Esophagus squamous epithelium (tissue), 5 donors: ENCODE measurements at regions not wholly inside any gene's neighbourhood (a gene's known extent, or its start where the extent isn't known, plus 50 kb on each side); places are given as distances from the start of the nearest gene placed in this dataset.

Source experiments
- DNase-seq: peaks from one replicate; lab custom pipeline; 2025; lab: John Stamatoyannopoulos, UW
- H3K27ac ChIP-seq, 4 donors: fragments of 200-600 bp; sonication (generic); one replicate each; pipeline ENCODE4 v1.5.1; 2016 to 2019; ENCODE audit warnings: mild to moderate bottlenecking in 1 of 4
- H3K27me3 ChIP-seq, 4 donors: fragments of 200-600 bp; sonication (generic); 1 replicate in 3 of 4; 2 replicates in 1 of 4; pipeline versions ENCODE4 v1.5.1 to v1.6.0; 2017 to 2021; ENCODE audit warnings: antibody characterized with exemption in 1 of 4
- H3K36me3 ChIP-seq, 3 donors: fragments of 200-600 bp; sonication (generic); one replicate each; pipeline ENCODE4 v1.5.1; 2016 to 2019
- H3K4me1 ChIP-seq, 3 donors: fragments of 200-600 bp; sonication (generic); one replicate each; pipeline ENCODE4 v1.5.1; 2017 to 2019
- H3K4me3 ChIP-seq, 4 donors: fragments of 200-600 bp; sonication (generic); 1 replicate in 3 of 4; 2 replicates in 1 of 4; pipeline ENCODE4 v1.5.1; 2016 to 2019; ENCODE audit warnings: mild to moderate bottlenecking in 2 of 4, moderate library complexity in 1 of 4
- H3K9me3 ChIP-seq, 3 donors: fragments of 200-600 bp; sonication (generic); one replicate each; pipeline ENCODE4 v1.5.1; 2016 to 2019
- POLR2A ChIP-seq, 4 donors: fragments of 450-650 bp; IDR thresholded peaks; one replicate each; pipeline ENCODE4 v1.6.1; 2017; ENCODE audit warnings: antibody characterized with exemption in 4 of 4, mild to moderate bottlenecking in 4 of 4, moderate library complexity in 3 of 4
- WGBS, 2 donors: methylation state at CpG; one replicate each; pipeline ENCODE4 v1.1.5; 2018; 5-methylcytosine and 5-hydroxymethylcytosine counted together
- intact Hi-C: fragments of 100-400 bp; cut with DNase I; formaldehyde crosslinking; loops from one replicate; pipeline ENCODE4 v1.15.0; 2022
- TF ChIP-seq, protein P1 (sequence below), 6 experiments: fragments of 450-650 bp in 4 of 6; fragments of 200-600 bp in 2 of 6; sonication (generic) in 2 of 6; IDR thresholded peaks; one replicate each; pipeline ENCODE4 v1.5.1; 2016 to 2019; ENCODE audit warnings: antibody characterized with exemption in 6 of 6, mild to moderate bottlenecking in 4 of 6, moderate library complexity in 4 of 6
- donor health status: DM: yes; HTN: yes; CAD: no.

DNA sequence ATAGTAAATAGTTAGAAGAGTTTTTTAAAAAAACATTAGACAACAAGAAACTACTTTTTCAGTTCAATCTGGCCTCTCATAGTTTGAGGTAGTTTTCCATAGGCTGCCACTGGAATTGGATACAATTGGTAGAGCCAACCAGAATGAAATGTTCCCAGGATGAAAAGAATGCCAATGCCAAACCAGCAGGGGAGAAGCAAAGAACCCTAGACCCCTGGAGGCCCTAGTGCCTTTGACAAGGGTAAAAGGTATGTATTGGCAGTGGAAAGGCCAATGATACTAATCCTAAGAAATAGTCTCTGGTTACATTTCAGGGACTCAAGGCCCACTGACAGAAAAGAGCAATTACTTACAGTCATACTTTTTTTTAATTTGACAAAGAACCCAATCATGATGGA is 77.4 kb upstream of the SEM1 start:
- intact Hi-C loops, result no loop called here
- Histone ChIP-seq H3K27ac (no peak overlapping the region), H3K4me3 (no peak overlapping the region), H3K27me3 (peaks cover 0 to 22% (median 1%) of the 10 kb centered on the region in 4 donors), H3K4me1 (peaks cover 0 to 12% (median 0%) of the 10 kb centered on the region in 3 donors), H3K36me3 (no peaks in the 10 kb centered on the region), H3K9me3 (no peaks in the 10 kb centered on the region)
- no peak for TF ChIP-seq POLR2A (IDR thresholded peaks at IDR 0.05)
- TF ChIP-seq, protein P1, sequence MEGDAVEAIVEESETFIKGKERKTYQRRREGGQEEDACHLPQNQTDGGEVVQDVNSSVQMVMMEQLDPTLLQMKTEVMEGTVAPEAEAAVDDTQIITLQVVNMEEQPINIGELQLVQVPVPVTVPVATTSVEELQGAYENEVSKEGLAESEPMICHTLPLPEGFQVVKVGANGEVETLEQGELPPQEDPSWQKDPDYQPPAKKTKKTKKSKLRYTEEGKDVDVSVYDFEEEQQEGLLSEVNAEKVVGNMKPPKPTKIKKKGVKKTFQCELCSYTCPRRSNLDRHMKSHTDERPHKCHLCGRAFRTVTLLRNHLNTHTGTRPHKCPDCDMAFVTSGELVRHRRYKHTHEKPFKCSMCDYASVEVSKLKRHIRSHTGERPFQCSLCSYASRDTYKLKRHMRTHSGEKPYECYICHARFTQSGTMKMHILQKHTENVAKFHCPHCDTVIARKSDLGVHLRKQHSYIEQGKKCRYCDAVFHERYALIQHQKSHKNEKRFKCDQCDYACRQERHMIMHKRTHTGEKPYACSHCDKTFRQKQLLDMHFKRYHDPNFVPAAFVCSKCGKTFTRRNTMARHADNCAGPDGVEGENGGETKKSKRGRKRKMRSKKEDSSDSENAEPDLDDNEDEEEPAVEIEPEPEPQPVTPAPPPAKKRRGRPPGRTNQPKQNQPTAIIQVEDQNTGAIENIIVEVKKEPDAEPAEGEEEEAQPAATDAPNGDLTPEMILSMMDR (IDR thresholded peaks at IDR 0.05), result no peak
- no peak for DNase-seq

DNA sequence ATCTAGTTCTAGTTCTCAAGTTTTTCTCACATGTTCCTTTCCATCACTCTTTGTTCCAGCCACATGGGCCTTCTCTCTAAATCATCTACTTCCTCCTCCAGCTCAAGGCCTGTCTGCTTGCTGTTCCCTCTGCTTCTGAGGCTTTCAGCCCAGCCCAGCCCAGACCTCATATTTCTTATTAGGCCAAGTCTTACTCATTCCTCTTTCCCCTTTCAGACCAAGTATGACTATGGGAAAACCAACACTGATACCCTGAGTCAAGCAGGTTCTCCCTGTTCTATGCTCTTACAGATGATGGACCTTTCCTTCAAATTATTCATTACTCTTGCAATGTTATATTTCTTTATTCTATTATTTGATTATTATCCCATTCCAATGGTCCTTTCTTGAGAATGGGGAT is 80.3 kb upstream of the SEM1 start:
- Histone ChIP-seq H3K4me3 (no peak overlapping the region), H3K9me3 (no peaks in the 10 kb centered on the region), H3K27ac (no peak overlapping the region), H3K4me1 (peaks cover 0 to 23% (median 0%) of the 10 kb centered on the region in 3 donors), H3K36me3 (no peaks in the 10 kb centered on the region), H3K27me3 (peaks cover 0 to 17% (median 1%) of the 10 kb centered on the region in 4 donors)
- DNase-seq, result no peak
- no peak for TF ChIP-seq POLR2A (IDR thresholded peaks at IDR 0.05)
- TF ChIP-seq, protein P1 (IDR thresholded peaks at IDR 0.05), result no peak
- intact Hi-C loops, result no loop called here

DNA sequence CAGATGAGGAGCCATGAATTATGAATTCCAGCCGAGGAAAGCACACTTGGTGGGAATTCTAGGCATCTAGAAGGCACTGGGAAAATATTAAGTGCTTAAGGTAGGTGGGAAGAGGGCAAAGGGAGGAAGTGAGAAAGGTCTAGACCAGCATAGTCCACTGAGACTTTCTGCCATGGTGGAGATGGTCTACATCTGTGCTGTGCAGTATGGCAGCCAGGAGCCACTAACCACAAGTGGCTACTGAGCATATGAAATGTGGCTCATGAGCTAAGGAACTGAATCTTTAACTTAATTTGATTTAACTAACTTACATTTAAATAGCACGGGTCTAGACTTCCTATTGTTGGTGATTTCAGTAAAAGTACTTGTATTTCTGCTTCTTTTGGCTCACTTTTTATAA is 82.5 kb upstream of the SEM1 start:
- DNase-seq, result no peak
- no peak overlapping the region for H3K4me3 ChIP-seq
- H3K27me3 ChIP-seq, result peaks cover 0 to 31% (median 1%) of the 10 kb centered on the region in 4 donors
- H3K4me1 ChIP-seq, result peaks cover 0 to 11% (median 0%) of the 10 kb centered on the region in 3 donors
- no peak overlapping the region for H3K27ac ChIP-seq
- TF ChIP-seq, protein P1 (IDR thresholded peaks at IDR 0.05), result no peak
- TF ChIP-seq POLR2A (IDR thresholded peaks at IDR 0.05), result no peak
- intact Hi-C loops, result no loop called here
- no peaks in the 10 kb centered on the region for H3K9me3 ChIP-seq
- 83 to 89% methylated on average over 2 of the region's 2 CpGs for WGBS, 2 donors
- H3K36me3 ChIP-seq, result no peaks in the 10 kb centered on the region

DNA sequence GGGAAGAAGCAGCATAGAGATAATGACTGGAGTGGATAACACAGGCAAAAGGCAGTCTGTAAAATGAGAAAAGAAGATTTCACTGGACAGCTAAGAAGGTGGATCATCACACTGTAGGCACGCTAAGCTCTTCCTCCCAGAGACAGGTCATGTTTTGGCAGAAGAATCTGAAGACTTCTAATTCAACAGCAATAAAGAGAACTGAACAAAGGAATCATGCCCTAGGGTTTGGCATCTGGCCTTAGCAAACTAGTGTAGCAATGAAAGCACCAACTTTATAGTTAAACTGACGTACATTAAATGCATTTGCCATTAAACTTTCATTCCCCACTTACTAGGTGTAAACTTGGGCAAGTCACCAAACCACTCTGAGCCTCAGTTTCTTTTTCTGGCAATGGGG is 84.4 kb upstream of the SEM1 start:
- no peaks in the 10 kb centered on the region for H3K36me3 ChIP-seq
- H3K9me3 ChIP-seq, result no peaks in the 10 kb centered on the region
- H3K27ac ChIP-seq, result no peak overlapping the region
- TF ChIP-seq, protein P1 (IDR thresholded peaks at IDR 0.05), result no peak
- no peak for TF ChIP-seq POLR2A (IDR thresholded peaks at IDR 0.05)
- WGBS, 2 donors, result 32 to 42% methylated on average over 2 of the region's 2 CpGs
- intact Hi-C loops, result no loop called here
- no peak overlapping the region for H3K4me3 ChIP-seq
- peaks cover 0 to 11% (median 0%) of the 10 kb centered on the region in 3 donors for H3K4me1 ChIP-seq
- peaks cover 0 to 38% (median 1%) of the 10 kb centered on the region in 4 donors for H3K27me3 ChIP-seq
- DNase-seq, result no peak

DNA sequence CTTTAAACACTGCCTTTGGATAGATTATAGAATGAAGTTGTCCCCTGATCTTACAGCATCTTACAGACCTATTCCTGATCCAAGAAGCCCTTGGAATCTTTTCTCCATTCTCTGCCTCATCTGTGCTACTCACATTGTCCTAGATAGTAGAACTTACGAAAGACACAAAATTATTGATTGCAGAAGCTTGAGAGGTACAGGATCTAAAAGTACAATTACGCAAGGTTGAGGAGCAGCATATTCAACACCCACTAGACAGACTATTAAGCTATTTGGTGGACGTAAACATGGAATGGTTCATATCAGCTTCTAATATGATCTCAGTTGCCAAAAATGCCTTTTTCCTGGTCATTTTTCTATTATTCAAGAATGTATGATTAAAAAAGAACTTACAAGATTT is 90.5 kb upstream of the SEM1 start:
- Histone ChIP-seq H3K27me3 (peaks cover 0 to 49% (median 0%) of the 10 kb centered on the region in 4 donors), H3K4me3 (no peak overlapping the region), H3K4me1 (no peaks in the 10 kb centered on the region), H3K9me3 (no peaks in the 10 kb centered on the region), H3K27ac (no peak overlapping the region), H3K36me3 (no peaks in the 10 kb centered on the region)
- intact Hi-C loops, result no loop called here
- WGBS, 2 donors, result 76 to 96% methylated on average over 3 of the region's 3 CpGs
- TF ChIP-seq, protein P1 (IDR thresholded peaks at IDR 0.05), result no peak
- no peak for TF ChIP-seq POLR2A (IDR thresholded peaks at IDR 0.05)
- DNase-seq, result no peak
